ENCODE measurements at regions not wholly inside any gene's neighbourhood (a gene's known extent, or its start where the extent isn't known, plus 50 kb on each side); places are given as distances from the start of the nearest gene placed in this dataset.

DNA sequence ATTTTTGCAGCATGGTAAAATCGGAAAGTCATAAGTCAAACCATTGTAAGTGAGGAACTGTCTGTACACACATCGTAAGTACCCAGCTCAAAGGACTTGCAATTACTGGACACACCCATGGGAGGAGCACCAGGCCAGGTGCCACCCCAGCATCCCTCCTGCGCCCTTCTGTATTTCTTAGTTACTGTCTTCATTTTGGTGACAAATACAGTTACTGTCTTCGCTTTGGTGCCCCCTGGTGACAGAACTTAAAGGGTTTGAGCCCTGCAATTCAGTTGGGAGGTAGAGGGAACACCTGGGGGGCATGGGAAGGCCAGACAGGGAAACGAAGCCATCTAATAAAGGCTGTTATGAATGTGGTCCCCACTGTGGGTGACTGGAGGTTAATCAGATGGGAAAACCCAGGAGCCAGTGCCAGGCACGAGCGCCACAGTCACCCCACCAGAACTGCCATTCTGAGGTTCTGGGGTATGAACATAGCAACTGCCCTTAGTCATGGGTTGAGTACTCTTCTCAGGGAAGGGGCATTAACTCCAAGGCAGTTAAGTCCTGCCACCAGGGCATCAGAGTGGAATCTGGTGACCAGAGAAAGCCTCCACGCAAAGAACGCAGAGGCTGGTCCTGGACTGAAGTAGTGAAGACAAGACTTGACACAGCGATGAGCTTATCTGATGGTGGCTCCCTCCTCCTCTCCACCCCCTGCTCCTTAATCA lies 612.9 kb downstream of the PTPRU start:
- Histone ChIP-seq H3K27me3 (peaks cover 86% of the 10 kb centered on the region), H3K4me1 (no peaks in the 10 kb centered on the region), H3K9me3 (no peaks in the 10 kb centered on the region), H3K4me3 (no peak overlapping the region), H3K36me3 (no peaks in the 10 kb centered on the region), H3K27ac (no peak overlapping the region)
- 55 to 77% methylated on average over 3 to 5 of the region's 10 CpGs for WGBS, 2 donors (ENCODE audit: low coverage in 1 of 2)
- TF ChIP-seq POLR2A (IDR thresholded peaks at IDR 0.05), result no peak
- TF ChIP-seq, protein P1, sequence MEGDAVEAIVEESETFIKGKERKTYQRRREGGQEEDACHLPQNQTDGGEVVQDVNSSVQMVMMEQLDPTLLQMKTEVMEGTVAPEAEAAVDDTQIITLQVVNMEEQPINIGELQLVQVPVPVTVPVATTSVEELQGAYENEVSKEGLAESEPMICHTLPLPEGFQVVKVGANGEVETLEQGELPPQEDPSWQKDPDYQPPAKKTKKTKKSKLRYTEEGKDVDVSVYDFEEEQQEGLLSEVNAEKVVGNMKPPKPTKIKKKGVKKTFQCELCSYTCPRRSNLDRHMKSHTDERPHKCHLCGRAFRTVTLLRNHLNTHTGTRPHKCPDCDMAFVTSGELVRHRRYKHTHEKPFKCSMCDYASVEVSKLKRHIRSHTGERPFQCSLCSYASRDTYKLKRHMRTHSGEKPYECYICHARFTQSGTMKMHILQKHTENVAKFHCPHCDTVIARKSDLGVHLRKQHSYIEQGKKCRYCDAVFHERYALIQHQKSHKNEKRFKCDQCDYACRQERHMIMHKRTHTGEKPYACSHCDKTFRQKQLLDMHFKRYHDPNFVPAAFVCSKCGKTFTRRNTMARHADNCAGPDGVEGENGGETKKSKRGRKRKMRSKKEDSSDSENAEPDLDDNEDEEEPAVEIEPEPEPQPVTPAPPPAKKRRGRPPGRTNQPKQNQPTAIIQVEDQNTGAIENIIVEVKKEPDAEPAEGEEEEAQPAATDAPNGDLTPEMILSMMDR (IDR thresholded peaks at IDR 0.05), result peak in 2 of 4 experiments; percentile 13 to 42
- no peak for ATAC-seq

DNA sequence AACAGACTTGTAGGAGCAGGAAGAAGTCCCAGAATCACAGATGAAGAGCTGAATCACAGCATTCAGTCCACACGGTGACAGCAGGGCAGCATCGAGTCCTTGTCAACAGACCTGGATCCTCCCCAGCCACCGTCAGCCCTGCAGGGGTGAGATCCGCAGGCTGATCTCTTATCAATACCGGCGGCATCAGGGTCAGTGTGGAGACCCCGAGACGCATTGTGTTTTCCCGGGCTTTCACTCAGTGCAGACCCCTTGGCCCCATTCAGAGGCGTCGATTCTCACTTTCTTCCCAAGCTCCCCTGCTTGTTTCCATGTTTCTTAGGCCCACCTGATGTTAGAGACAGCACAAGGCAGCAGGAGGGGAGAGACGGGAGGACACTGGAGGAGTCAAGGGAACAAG lies 609.6 kb downstream of the PTPRU start:
- no peak overlapping the region for H3K4me3 ChIP-seq
- no peak for TF ChIP-seq EP300 (IDR thresholded peaks at IDR 0.05)
- WGBS, 2 donors (ENCODE audit: low coverage in 1 of 2), result 28 to 62% methylated on average over 2 to 10 of the region's 12 CpGs
- ATAC-seq, result no peak
- no peak overlapping the region for H3K27ac ChIP-seq
- H3K36me3 ChIP-seq, result no peaks in the 10 kb centered on the region
- peaks cover 0 to 17% (median 0%) of the 10 kb centered on the region in 3 donors for H3K9me3 ChIP-seq
- peaks cover 76% of the 10 kb centered on the region for H3K27me3 ChIP-seq
- H3K4me1 ChIP-seq, result no peaks in the 10 kb centered on the region

DNA sequence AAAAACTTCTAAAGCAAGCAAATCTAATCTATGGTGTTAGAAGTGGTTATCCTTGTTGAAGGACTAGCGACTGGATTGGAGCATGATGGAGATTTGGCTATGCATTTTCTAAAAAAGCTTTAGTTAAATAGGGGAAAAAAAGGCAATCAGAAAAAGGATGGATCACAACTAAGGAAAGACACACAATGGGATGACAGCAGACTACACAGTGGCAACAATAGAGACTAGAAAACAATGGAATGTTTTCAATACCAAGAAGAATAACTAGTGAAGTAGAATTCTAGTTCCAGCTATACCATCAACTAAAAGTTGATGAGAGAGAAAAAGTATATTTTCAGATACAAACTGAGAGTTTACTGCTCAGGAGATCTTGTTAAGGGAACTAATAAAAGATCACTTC lies 605.8 kb downstream of the PTPRU start:
- peaks cover 72% of the 10 kb centered on the region for H3K27me3 ChIP-seq
- H3K4me1 ChIP-seq, result no peaks in the 10 kb centered on the region
- no peak for ATAC-seq
- no peak overlapping the region for H3K4me3 ChIP-seq
- no peak for TF ChIP-seq POLR2AphosphoS5 (IDR thresholded peaks at IDR 0.05)
- TF ChIP-seq, protein P1 (IDR thresholded peaks at IDR 0.05), result no peak
- no peaks in the 10 kb centered on the region for H3K36me3 ChIP-seq
- no peak overlapping the region for H3K27ac ChIP-seq
- H3K9me3 ChIP-seq, result peaks cover 0 to 17% (median 0%) of the 10 kb centered on the region in 3 donors
- 50 to 67% methylated on average over 1 of the region's 1 CpG for WGBS, 2 donors (ENCODE audit: low coverage in 1 of 2)

DNA sequence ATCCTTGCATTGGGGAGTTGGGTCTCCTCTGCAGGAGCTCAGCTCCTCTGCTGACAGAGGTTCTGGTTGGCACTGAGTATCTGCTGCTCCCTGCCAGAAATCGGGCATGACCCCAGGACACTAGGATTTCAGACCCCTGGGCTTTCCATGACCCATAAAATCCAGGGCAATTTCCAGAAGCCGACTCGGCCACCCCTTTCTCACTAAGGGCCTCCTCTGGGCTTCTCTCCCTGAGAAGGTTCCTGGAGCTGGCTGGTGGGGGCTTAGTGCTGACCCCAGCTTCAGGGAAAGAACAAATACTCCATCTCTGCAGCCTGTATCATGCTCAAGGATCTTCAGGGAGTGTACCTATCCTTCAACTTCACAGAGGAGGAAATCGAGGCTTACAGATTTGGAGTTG lies 603.4 kb downstream of the PTPRU start:
- WGBS, 2 donors (ENCODE audit: low coverage in 1 of 2), result 64% methylated on average over 4 of the region's 4 CpGs; no CpG with 5 or more reads in 1 of the 2 donors
- Histone ChIP-seq H3K4me3 (no peak overlapping the region), H3K27me3 (peaks cover 71% of the 10 kb centered on the region), H3K9me3 (peaks cover 0 to 17% (median 0%) of the 10 kb centered on the region in 3 donors), H3K4me1 (no peaks in the 10 kb centered on the region), H3K36me3 (no peaks in the 10 kb centered on the region), H3K27ac (no peak overlapping the region)
- no peak for TF ChIP-seq POLR2A (IDR thresholded peaks at IDR 0.05)
- no peak for TF ChIP-seq POLR2AphosphoS5 (IDR thresholded peaks at IDR 0.05)
- TF ChIP-seq EP300 (IDR thresholded peaks at IDR 0.05), result no peak
- TF ChIP-seq, protein P1 (IDR thresholded peaks at IDR 0.05), result no peak
- ATAC-seq, result no peak

DNA sequence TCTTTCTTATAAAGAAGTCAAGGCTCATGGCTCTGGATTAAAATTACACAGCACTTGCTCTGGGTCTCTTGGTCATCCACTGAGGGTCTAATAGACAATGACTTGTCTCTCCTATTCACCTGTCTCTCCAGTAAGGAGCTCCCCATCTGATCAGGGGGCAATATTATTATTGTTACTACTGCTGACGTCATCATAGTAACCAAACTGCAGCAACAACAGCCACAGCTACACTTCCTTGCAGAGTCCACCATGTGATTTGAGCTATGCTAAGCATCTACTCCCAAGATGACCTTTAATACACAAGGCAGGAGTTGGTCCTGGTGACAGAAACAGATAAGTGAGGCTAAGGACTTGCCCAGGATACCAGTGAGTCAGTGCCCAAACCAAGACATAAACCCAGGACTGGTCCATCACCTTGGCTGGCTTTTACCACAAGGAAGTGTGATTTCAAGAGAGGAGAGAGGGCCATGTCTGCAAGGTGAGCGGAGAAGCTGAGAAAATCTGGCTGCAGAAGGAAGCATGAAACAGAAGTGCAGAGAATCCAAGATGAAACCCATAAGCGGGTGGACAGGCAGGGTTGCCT lies 602.5 kb downstream of the PTPRU start:
- no peak overlapping the region for H3K4me3 ChIP-seq
- 71 to 88% methylated on average over 2 to 3 of the region's 3 CpGs for WGBS, 2 donors (ENCODE audit: low coverage in 1 of 2)
- peaks cover 71% of the 10 kb centered on the region for H3K27me3 ChIP-seq
- H3K4me1 ChIP-seq, result no peaks in the 10 kb centered on the region
- no peak for TF ChIP-seq POLR2A (IDR thresholded peaks at IDR 0.05)
- TF ChIP-seq POLR2AphosphoS5 (IDR thresholded peaks at IDR 0.05), result no peak
- no peak for TF ChIP-seq EP300 (IDR thresholded peaks at IDR 0.05)
- TF ChIP-seq, protein P1 (IDR thresholded peaks at IDR 0.05), result no peak
- H3K27ac ChIP-seq, result no peak overlapping the region
- H3K36me3 ChIP-seq, result no peaks in the 10 kb centered on the region
- H3K9me3 ChIP-seq, result peaks cover 0 to 17% (median 0%) of the 10 kb centered on the region in 3 donors
- ATAC-seq, result no peak
